CD14-positive monocyte (primary cell): ENCODE measurements at regions not wholly inside any gene's neighbourhood (a gene's known extent, or its start where the extent isn't known, plus 50 kb on each side); places are given as distances from the start of the nearest gene placed in this dataset.

Experiments
- DNase-seq, 3 donors: peaks; one replicate each; pipeline ENCODE4 v3.0.0-alpha.2; 2011 to 2022
- H2AFZ ChIP-seq: 2 replicates; pipeline ENCODE4 v1.6.0; 2012; ENCODE audit warnings: mild to moderate bottlenecking, low read depth, low read length, inconsistent platforms; ENCODE audit not compliant: insufficient read depth, poor library complexity, severe bottlenecking
- H3K27ac ChIP-seq, 2 donors: 1 replicate in 1 of 2; 2 replicates in 1 of 2; pipeline ENCODE4 v1.5.1; 2012 to 2013; ENCODE audit warnings: low read length in 2 of 2, control low read depth in 1 of 2, inconsistent platforms in 1 of 2, low read depth in 1 of 2, mild to moderate bottlenecking in 1 of 2
- H3K27me3 ChIP-seq, 2 donors: one replicate each; pipeline versions ENCODE4 v1.6.0 to v1.6.1; 2011 to 2013; ENCODE audit warnings: low read length in 2 of 2; ENCODE audit not compliant: control insufficient read depth in 2 of 2, insufficient read depth in 2 of 2
- H3K36me3 ChIP-seq, 2 donors: replicated peaks in 1 of 2; 1 replicate in 1 of 2; 2 replicates in 1 of 2; pipeline versions ENCODE4 v1.5.1 to v1.6.1; 2012 to 2013; ENCODE audit warnings: low read length in 2 of 2, control low read depth in 1 of 2, inconsistent platforms in 1 of 2, mild to moderate bottlenecking in 1 of 2; ENCODE audit not compliant: insufficient read depth in 2 of 2, control insufficient read depth in 1 of 2
- H3K4me1 ChIP-seq, 2 donors: 1 replicate in 1 of 2; 2 replicates in 1 of 2; pipeline versions ENCODE4 v1.5.1 to v1.6.1; 2012 to 2013; ENCODE audit warnings: low read length in 2 of 2, control low read depth in 1 of 2, inconsistent platforms in 1 of 2, mild to moderate bottlenecking in 1 of 2, moderate library complexity in 1 of 2; ENCODE audit not compliant: insufficient read depth in 2 of 2, control insufficient read depth in 1 of 2
- H3K4me2 ChIP-seq: replicated peaks from 2 replicates; pipeline ENCODE3; 2012; ENCODE audit warnings: low read length, moderate library complexity, mild to moderate bottlenecking; ENCODE audit not compliant: poor library complexity, severe bottlenecking; ENCODE audit errors: extremely low read depth
- H3K4me3 ChIP-seq, 3 experiments: fragments of 200-600 bp in 1 of 3; sonication (generic) in 1 of 3; replicated peaks in 1 of 3; 1 replicate in 2 of 3; 2 replicates in 1 of 3; pipeline ENCODE4 v1.5.1; 2011 to 2013; ENCODE audit warnings: low read length in 3 of 3, mild to moderate bottlenecking in 3 of 3, control low read depth in 2 of 3, low read depth in 2 of 3, inconsistent platforms in 1 of 3, moderate library complexity in 1 of 3
- H3K79me2 ChIP-seq: 2 replicates; pipeline ENCODE4 v1.6.0; 2012; ENCODE audit warnings: mild to moderate bottlenecking, control low read depth, inconsistent platforms, low read length, moderate library complexity; ENCODE audit not compliant: insufficient read depth
- H3K9ac ChIP-seq: 2 replicates; pipeline ENCODE4 v1.6.0; 2017; ENCODE audit warnings: low read length, mild to moderate bottlenecking; ENCODE audit not compliant: insufficient read depth, poor library complexity, severe bottlenecking
- H3K9me3 ChIP-seq, 2 donors: replicated peaks in 1 of 2; 1 replicate in 1 of 2; 2 replicates in 1 of 2; pipeline versions ENCODE4 v1.5.1 to v1.6.1; 2012 to 2013; ENCODE audit warnings: low read length in 2 of 2, control low read depth in 1 of 2; ENCODE audit not compliant: control insufficient read depth in 1 of 2, insufficient read depth in 1 of 2
- H4K20me1 ChIP-seq: 2 replicates; pipeline ENCODE4 v1.6.0; 2012; ENCODE audit warnings: mild to moderate bottlenecking, low read length, control low read depth, moderate library complexity; ENCODE audit not compliant: insufficient read depth
- H3K27ac Mint-ChIP-seq, 7 donors: one replicate each; pipeline ENCODE4 v1.8.0; 2020; ENCODE audit warnings: mild to moderate bottlenecking in 7 of 7, mixed read lengths in 7 of 7, moderate library complexity in 6 of 7, inconsistent platforms in 2 of 7
- H3K27me3 Mint-ChIP-seq, 3 donors: one replicate each; pipeline ENCODE4 v1.8.0; 2021 to 2022; ENCODE audit warnings: low read depth in 3 of 3, mild to moderate bottlenecking in 3 of 3, mixed read lengths in 3 of 3, moderate library complexity in 3 of 3, inconsistent platforms in 1 of 3
- H3K36me3 Mint-ChIP-seq, 2 donors: one replicate each; pipeline ENCODE4 v1.8.0; 2020; ENCODE audit warnings: mixed read lengths in 2 of 2, inconsistent platforms in 1 of 2, mild to moderate bottlenecking in 1 of 2
- H3K4me1 Mint-ChIP-seq: one replicate; pipeline ENCODE4 v1.8.0; 2020; ENCODE audit warnings: mild to moderate bottlenecking, mixed read lengths
- H3K4me3 Mint-ChIP-seq, 2 donors: one replicate each; pipeline ENCODE4 v1.8.0; 2020; ENCODE audit warnings: mild to moderate bottlenecking in 2 of 2, mixed read lengths in 2 of 2, moderate library complexity in 1 of 2
- H3K9me3 Mint-ChIP-seq, 7 donors: one replicate each; pipeline ENCODE4 v1.8.0; 2020 to 2022; ENCODE audit warnings: mixed read lengths in 7 of 7, mild to moderate bottlenecking in 6 of 7, moderate library complexity in 6 of 7, inconsistent platforms in 2 of 7
- WGBS: methylation state at CpG from one replicate; pipeline ENCODE4 v1.1.5; 2013; ENCODE audit warnings: missing lambda C conversion rate; ENCODE audit not compliant: insufficient coverage; 5-methylcytosine and 5-hydroxymethylcytosine counted together
- intact Hi-C, 2 donors: fragments of 100-400 bp; cut with micrococcal nuclease; formaldehyde crosslinking; loops; one replicate each; pipeline versions ENCODE4 v1.15.0 to v1.15.1; 2023
- TF ChIP-seq, protein P1 (sequence below): fragments of 200-600 bp; IDR thresholded peaks from one replicate; pipeline ENCODE4 v1.8.0; 2022; ENCODE audit warnings: antibody characterized with exemption, mild to moderate bottlenecking

DNA sequence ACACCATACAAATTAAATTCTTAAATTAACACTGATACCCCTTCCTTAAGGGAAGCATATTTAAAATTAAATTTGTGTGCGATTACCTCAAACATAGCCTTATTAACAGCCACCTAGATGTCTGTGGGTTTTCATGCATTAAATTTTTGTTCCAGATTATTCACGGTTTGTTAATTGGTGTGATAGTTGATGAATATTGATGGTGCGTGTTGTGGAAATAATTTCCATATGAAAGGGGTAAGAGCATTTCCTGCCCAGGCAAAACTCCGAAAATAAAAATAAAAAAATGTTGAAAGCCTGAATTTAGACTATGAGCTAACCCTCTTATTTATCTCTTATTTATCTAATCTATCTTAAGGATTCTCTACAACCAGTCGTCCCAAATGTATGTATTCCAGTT, 679.3 kb upstream of the CELF2 start:
- no peak overlapping the region for H3K4me3 ChIP-seq
- intact Hi-C loops, result no loop called here

GRCh38 chr10:10346390-10347150, 671.1 kb upstream of the CELF2 start:
- intact Hi-C loops, result no loop called here
- no peak overlapping the region for H3K4me2 ChIP-seq
- no peak overlapping the region for H2AFZ ChIP-seq
- TF ChIP-seq, protein P1, sequence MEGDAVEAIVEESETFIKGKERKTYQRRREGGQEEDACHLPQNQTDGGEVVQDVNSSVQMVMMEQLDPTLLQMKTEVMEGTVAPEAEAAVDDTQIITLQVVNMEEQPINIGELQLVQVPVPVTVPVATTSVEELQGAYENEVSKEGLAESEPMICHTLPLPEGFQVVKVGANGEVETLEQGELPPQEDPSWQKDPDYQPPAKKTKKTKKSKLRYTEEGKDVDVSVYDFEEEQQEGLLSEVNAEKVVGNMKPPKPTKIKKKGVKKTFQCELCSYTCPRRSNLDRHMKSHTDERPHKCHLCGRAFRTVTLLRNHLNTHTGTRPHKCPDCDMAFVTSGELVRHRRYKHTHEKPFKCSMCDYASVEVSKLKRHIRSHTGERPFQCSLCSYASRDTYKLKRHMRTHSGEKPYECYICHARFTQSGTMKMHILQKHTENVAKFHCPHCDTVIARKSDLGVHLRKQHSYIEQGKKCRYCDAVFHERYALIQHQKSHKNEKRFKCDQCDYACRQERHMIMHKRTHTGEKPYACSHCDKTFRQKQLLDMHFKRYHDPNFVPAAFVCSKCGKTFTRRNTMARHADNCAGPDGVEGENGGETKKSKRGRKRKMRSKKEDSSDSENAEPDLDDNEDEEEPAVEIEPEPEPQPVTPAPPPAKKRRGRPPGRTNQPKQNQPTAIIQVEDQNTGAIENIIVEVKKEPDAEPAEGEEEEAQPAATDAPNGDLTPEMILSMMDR, result no peak
- Mint-ChIP-seq H3K9me3 (peaks cover 0 to 10% (median 5%) of the 10 kb centered on the region in 7 donors), H3K27ac (no peak overlapping the region), H3K27me3 (peaks cover 0 to 1% (median 0%) of the 10 kb centered on the region in 3 donors), H3K36me3 (no peaks in the 10 kb centered on the region), H3K4me3 (no peak overlapping the region), H3K4me1 (no peaks in the 10 kb centered on the region)
- DNase-seq, result no peak
- no peaks in the 10 kb centered on the region for H3K27me3 ChIP-seq
- H3K9me3 ChIP-seq, result peaks cover 0 to 10% of the 10 kb centered on the region in 2 donors
- H3K4me1 ChIP-seq, result no peaks in the 10 kb centered on the region
- H3K79me2 ChIP-seq, result no peaks in the 10 kb centered on the region
- H3K4me3 ChIP-seq, result no peak overlapping the region
- no peak overlapping the region for H3K27ac ChIP-seq
- H4K20me1 ChIP-seq, result no peaks in the 10 kb centered on the region
- no peaks in the 10 kb centered on the region for H3K36me3 ChIP-seq
- WGBS, result 97% methylated on average over 5 of the region's 8 CpGs
- no peak overlapping the region for H3K9ac ChIP-seq

More for the DNA sequence above, 679.3 kb upstream of the CELF2 start:
- no peak for DNase-seq
- H3K79me2 ChIP-seq, result no peaks in the 10 kb centered on the region
- H3K4me1 ChIP-seq, result no peaks in the 10 kb centered on the region
- H3K9me3 ChIP-seq, result no peaks in the 10 kb centered on the region
- no peak overlapping the region for H3K9ac ChIP-seq
- TF ChIP-seq, protein P1, result no peak
- peaks cover 0 to 8% (median 2%) of the 10 kb centered on the region in 7 donors for H3K9me3 Mint-ChIP-seq
- no peak overlapping the region for H3K27ac Mint-ChIP-seq
- no peak overlapping the region for H3K4me3 Mint-ChIP-seq
- no CpG with 5 or more reads among the region's 5 CpGs for WGBS
- no peaks in the 10 kb centered on the region for H3K4me1 Mint-ChIP-seq
- no peaks in the 10 kb centered on the region for H3K27me3 ChIP-seq
- peaks cover 0 to 4% (median 1%) of the 10 kb centered on the region in 3 donors for H3K27me3 Mint-ChIP-seq
- H3K36me3 Mint-ChIP-seq, result no peaks in the 10 kb centered on the region
- no peak overlapping the region for H3K4me2 ChIP-seq
- no peaks in the 10 kb centered on the region for H4K20me1 ChIP-seq
- H2AFZ ChIP-seq, result no peak overlapping the region
- no peaks in the 10 kb centered on the region for H3K36me3 ChIP-seq
- no peak overlapping the region for H3K27ac ChIP-seq
